ENCODE measurements at regions not wholly inside any gene's neighbourhood (a gene's known extent, or its start where the extent isn't known, plus 50 kb on each side); places are given as distances from the start of the nearest gene placed in this dataset.

DNA sequence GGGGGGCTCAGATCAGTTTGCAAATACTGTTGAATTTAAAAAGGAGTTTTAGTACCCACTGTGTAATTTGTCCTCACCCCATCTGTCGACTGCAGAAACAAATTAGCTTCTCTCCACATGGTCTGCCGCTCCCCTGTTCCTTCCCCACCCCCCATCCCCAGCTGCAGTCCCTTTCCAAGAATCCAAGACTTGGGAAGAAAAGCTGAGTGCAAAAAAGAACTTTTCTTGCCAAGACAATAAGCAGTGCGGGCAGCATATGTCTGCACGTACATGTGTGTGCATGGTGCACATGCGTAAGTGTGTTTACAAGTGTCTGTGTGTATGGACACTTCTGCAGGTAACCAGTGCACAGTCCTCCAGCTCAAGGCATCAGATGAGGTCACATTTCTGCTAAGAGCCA is 125.7 kb upstream of the SMIM23 start:
- DNase-seq: no peak

DNA sequence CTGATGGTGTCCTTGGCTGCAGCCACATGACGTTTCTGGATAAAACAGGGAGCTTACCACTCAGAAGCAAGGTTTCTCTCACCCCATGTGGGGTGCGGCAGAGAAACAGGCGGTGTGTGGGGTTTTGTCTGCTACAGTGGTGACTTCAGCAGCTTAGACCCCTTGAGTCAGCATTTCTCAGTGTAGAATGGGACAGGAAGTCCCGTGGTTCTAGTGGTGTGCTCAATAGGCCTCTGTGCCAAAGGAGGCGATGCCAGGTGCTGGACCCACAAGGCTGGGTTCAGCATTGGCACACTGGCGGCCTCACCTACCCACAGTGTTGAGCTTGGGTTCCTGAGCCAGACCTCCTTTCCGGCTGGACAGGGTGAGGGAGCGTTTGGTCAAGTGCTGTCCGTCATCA is 125.2 kb upstream of the SMIM23 start:
- DNase-seq: no peak

DNA sequence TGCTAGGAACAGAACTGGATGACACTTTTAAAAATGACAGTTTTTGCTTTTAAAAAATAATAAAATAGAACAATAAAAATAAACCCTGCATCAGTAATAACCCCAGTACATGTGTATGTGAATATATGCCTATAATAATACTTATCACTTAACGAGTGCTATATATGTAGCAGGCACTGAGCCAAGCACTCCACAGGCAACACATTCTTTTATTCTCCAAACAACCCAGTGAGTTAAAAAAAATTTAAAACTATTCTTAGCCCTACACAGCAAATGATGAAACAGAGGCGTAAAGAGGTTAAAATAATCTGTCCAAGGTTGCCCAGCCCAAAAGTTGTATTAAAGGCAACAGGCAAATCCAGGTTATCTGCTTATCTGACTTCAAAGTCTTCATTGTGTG is 124.5 kb upstream of the SMIM23 start:
- peak in 1 of 3 experiments; percentile 5 for DNase-seq

DNA sequence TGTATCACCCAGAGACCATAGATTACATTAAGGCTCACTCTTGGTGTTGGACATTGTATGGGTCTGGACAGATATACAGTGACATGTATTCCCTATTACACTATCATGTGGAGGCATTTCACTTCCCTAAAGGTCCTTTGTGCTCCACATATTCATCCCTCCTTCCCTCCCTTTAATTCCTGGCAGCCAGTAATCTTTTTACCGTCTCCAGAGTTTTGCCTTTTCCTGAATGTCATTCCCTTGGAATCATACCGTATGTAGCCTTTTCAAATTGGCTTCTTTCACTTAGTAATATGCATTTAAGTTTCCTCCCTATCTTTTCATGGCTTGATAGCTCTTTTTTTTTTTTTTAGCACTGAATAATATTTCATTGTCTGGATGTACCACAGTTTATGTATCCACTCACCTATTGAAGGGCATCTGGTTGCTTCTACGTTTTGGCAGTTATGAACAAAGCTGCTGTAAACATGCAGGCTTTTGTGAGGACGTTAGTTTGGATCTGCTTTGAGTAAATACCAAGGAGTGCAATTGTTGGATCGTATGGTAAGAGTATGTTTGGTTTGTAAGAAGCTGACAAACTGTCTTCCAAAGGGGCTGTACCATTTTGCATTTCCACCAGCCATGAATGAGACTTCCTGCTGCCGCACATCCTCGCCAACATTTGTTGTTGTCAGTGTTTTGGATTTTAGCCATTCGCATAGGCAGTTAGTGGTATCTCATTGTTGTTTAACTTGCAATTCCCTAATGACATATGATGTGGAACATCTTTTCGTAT is 122.1 kb upstream of the SMIM23 start:
- DNase-seq: no peak

DNA sequence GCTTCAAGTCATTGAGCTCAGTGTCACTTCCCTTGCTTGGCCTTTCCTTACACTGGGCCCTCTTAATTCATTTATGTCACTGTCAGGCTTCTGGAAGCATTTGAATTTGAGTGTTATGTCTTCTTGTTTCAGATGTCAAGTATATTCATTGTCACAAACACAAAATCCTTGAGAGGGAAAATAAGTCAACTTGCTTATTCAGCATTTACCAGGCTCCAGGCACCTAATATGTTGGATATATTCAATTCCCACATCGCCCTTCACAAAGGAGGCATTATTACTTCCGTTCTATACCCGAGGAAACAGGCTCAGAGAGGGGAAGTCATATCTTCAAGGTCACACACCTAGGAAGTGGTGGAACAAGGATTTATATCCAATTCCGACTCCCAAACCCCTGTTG is 121.1 kb upstream of the SMIM23 start:
- DNase-seq: no peak

DNA sequence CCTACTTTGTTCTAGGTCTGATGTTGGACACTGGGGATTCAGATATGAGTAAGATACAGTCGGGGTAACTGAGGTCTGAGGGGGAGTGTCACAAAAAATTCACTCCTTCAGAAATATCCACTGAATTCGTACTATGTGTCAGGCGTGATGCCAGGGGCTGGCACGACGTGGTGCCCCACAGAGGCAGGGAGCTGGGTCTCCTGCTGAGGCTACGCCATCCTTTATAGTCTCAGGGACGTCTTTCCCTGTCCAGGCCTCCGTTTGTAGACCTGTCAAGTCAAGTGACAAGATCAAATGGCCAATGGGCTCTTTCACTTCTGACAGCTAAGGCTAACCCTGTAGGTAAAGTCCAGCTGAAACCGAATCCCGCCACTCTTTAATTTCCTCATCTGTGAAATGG is 118.8 kb upstream of the SMIM23 start:
- DNase-seq: no peak

DNA sequence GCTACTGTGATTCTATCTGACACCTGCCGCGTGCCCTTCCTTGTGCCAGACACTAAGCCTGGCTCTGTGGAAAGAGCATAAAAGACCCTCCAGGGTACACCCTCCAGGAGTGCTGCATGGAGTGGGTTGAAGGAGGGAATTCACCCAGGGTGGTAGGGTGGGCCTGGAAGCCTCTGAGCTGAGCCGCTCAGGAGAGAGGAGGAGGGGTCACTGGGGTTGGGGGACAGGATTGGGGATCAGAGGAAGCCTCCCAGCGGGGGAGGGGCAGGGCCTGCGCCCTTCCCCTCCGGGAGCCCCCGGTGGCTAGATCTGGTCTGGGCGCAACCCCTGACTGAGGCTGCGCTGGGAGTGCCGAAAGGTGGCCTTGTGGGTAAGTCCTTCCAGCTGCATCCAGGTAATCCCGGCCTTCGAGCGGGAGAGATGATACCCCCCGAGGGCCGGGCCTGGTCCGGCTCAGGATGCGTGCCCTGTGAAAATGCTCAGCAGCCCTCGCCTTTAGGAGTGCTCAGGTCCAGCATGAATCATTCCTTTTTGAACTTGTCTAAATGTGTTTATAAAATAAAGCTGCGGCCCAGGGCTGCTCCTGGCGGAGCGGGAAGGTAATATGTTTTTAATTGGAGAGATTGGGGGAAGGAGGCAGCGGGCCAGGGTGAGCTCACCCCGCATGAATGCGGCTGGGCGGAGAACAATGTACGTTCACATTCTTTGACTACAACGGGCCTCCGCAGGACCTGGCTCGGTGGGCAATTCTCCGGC is 118.1 kb upstream of the SMIM23 start:
- no peak for DNase-seq

DNA sequence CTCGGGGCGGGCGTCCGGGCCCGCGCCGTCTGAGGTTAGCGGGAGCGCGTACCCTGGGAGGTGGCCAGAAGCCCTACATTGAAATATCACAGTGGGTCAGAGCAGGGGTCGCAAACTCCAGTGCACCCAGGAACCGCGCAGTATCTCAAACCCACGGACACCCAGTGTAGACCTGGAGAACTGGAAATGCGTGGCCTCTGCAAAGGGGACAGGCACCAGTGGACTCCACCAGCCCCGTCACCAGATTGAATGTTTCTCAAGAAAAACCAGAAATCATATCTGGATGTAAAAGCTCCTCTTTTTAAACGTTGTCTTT is 117.6 kb upstream of the SMIM23 start:
- no peak for DNase-seq

DNA sequence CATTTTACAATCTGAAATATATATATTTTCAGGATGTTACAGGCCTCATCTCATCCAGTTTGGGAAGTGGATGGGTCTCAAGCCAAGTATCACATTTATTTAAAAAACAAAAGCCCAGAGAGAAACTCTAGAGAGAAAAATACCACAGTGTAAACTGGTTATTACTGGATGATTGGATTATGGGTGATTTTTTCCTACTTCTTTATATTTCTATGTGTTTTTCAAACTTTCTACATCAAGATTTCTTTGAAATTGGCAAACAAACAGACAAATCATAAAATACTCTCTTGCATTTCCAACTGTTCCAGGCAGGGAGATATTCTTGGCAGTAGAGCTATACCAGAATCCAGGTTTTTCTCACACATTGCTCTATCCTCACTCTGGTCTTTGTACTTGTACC is 116.0 kb upstream of the SMIM23 start:
- no peak for DNase-seq

DNA sequence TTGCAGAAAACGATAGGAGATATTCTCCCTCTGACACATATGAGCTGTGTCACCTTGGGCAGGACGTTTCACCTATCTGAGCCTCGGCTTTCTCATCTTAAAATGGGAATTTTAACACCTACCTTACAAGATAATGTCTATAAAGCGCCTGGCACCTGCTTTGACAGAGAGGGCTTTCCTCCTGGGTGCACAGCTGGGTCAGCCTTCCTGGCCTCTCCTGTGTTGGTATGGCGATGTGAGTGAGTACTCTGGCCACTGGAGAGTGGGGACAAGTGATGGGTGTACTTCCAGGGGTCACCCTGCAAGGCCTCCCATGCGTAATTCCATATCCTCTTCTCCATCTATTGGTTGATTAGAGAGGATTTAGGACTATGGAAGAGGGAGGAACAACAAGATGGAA is 113.1 kb upstream of the SMIM23 start:
- DNase-seq: no peak

DNA sequence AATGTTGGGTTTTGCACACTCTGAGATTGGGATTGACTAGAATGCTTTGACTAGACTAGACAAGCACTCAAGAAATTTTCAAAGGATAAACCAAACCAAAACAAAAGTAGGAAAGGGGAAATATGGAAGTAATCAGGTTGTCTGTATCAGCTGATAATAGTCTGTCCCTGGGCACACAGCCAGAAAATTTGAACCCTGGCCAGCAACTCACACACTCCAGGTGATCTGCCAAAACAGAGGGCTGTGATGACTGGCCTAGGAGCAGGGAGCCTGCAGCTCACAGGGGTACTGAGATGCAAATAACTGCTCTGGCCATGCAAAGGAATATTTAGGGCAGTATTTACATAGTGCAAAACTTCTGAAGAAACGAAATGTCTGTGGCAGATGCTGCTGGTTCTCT is 112.3 kb upstream of the SMIM23 start:
- DNase-seq: peak in 1 of 3 experiments; percentile 0

DNA sequence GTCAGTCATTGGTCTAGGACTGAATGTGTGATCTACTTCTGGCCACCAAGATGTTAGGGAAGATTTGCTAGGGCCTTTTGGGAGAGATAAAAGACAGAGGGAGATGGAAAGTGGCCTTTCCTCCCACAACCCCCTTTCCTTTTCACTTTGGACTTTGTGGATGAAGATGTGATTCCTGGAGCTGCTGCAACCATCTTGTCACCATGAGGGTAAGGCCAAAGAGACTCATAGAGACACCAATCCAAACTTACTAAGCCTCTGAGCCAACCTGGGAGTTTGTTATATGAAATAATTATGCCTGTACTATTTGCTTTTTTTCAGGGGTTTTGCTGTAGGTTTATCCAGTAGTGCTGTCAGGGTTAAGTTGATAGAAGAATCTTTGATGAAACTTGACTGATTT is 111.8 kb upstream of the SMIM23 start:
- no peak for DNase-seq

DNA sequence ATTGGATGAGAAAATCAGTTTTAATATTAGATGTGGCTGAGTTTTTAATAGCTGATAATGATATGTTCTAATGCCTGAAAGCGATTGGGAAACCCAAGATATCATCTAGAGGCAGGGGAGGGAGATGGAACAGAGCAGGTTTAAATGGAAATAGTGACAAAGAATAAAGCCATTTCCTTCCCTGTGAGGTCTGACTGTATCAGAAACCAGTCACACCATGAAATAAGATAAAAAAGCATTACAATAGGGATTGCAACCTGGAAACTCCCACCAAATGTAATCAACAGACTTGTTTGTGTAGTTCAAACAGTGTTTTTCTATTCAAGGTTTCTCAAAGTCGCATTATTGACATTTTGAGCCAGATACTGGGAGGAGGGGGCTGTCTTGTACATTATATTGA is 110.1 kb upstream of the SMIM23 start:
- no peak for DNase-seq

DNA sequence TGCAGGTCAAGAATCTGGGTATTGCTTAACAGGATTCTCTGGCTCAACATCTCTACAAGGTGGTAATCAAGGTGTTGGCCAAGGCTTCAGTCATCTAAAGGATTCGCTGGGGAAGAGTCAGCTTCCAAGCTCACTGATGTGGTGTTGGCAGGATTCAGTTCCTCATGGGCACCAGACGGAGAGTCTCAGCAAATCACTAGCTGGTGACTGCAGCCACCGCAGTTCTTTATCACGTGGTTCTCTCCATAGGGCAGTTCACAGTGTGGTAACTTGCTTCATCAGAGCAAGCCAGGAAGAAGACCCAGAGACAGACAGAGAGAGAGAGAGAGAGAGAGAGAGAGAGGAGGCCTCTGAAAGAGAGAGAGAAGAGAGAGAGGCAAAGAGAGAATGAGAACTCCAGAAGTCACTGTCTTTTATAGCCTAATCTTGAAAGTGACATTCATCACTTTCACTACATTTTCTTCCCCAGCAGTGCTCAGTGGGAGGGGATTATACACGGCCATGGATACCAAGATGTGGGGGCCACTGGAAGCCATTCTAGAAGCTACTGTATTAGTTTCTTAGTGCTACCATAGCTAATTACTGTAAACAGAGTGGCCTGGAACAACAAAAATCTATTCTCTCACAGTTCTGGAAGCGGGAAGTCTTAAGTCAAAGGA is 109.2 kb upstream of the SMIM23 start:
- DNase-seq: no peak

DNA sequence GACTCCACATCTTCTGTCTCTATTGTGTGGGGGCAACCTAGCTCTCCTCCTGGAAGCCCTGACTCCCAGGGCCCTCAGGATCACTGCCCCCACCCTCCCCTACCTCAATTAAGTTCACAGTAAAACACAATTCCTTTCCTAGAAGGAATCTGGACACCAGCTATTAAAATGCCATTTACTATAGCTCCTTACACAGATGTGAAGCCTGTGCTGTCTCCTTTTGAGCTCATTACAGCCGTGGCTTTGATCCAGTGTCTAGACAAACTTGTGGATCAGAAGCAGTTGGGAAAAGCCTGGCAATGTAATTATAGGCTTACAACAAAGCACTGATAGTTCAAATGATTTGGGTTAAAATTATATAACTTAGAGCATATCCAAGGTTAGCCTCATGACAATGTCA is 107.0 kb upstream of the SMIM23 start:
- no peak for DNase-seq

DNA sequence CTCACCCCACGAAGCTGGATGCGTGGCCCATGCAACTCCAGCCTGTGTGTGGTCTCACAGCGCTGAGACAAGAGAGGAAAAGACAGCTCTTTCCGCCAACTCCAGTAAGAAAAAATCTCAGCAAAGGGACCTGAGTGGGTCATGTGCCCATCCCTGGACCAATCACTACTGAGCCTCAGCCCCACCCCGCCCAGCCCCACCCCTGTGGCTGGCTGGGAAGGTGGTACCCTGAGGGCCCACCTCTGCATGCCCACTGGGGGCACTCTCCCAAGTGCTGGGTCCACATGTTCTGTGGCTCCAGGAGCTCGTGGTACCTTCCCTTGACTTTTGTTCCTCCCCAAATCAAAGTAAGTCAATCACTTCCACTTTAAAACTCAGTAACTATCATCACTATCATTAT is 105.1 kb upstream of the SMIM23 start:
- DNase-seq: no peak

DNA sequence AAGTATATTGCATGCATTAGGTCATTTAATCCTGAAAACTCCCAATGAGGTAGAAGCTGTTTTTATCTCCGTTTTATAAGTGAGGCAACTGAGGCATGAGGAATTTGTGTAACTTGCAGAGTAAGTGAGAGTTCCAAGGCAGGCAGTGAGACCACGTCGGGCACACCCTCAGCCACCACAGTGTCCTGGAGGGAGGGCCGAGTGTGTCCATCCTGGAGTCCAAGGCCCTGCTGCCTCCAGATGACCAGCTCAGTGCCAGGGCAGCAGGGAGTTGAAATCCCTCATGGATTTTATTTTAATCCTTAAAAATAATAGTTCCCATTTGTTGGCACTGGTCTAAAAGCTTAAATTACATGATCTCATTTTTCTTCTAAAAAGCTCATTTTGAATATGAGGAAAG is 104.6 kb upstream of the SMIM23 start:
- DNase-seq: no peak

DNA sequence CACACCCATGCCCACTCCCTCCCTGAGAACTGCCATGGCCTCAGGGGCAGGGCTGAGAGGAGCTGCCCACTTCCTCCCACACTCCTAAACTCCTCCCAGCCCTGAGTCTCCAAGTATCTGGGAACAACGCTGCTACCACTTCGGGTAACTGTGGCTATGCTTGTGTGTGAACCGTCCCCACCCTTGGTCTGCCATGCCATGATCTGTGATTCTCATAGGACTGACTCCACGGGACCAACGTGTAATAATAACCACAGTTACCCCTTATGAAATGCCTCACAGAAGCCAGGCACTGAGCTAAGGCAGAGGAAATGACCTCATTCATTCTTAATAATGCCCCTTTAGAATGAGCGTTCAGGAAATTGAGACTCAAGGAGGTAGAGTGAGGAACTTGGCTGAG is 103.9 kb upstream of the SMIM23 start:
- DNase-seq: no peak

DNA sequence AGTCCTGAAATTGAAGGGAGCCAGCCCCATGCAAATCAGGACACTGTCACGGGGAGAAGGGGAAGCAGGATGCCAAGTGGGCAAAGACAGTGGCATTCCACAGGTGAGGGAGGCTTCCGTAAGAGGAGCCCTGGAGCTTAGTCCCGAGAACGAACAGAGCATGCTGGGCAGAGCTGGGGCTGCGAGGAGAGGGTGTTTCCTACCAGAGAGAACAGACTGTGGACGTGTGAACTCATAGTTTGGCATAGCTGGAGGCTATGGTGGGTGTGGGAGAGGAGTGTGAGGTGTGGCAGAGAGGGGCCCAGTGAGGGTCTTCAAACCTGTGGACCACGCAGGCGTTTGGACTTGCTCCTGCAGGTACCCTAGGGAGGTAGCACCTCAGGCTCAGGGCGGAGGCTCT is 102.8 kb upstream of the SMIM23 start:
- DNase-seq: no peak

DNA sequence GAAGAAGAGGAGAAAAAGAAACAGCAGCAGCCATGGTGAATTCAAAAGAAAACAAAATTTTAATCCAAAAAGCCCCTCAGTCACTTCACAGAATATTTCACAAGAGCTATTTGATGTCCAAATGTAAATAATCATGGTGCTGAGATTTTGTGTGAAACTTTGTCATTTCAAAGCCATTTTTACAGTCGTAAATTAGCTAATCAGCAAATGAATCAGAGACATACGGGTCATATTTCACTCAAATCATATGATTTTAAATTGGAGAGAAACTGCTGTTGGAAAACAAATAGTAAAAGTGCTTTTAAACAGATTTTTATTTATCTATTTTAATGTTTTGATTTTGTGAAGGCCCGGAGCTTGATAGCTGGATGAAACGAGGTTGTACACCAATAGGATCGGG is 101.4 kb upstream of the SMIM23 start:
- no peak for DNase-seq

DNA sequence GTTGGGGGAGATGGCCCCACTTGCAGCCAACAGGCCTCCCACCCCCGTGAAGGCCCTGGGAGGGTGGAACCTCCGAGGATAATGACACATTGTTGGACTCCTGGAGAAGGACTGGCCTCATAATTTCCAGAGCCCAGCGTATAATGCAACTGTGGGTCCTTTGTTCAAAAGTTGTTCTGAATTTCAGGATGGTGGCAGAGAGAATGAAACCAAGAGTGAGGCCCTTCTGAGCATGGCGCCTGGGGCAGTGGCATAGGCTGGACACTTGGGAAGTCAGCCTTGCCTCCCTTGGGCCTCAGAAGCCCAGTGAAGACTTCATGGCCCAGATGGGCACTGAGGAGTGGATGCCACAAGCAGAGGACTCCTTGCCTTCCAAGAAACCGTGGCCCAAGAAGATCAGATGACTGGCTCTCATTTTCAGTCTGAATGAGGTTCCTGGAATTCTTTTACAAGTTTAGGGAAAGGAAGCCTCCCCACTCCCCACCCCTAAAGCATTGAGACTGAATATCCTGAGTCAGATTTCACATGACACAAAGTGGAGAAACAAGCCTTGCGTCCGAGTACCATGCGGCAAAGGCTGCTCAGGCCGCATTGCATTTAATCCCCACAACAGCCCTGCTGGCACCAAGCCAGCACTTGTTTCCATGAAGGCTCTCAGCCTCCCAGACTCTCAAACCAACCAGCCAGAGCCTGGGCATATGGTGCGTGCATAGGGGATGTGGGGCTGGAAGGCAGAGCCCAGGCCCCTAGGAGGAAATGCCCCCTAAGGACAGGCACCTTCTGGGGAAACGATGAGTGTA is 96.7 kb upstream of the SMIM23 start:
- DNase-seq: no peak

DNA sequence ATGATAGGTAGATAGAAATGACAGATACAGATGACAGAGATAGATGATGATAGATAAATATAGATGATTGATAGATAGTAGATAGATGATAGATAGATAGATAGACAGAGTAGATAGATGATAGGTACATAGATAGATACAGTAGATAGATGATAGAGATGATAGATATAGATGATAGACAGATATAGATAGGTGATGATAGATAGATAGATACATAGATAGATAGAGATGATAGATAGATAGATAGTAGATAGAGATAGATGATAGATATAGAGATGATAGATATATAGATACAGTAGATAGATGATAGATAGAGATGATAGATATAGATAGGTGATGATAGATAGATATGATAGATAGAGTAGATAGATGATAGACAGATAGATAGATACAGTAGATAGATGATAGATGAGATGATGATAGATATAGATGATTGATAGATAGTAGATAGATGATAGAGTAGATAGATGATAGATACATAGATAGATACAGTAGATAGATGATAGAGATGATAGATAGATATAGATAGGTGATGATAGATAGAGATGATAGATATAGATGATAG is 95.7 kb upstream of the SMIM23 start:
- DNase-seq: no peak

DNA sequence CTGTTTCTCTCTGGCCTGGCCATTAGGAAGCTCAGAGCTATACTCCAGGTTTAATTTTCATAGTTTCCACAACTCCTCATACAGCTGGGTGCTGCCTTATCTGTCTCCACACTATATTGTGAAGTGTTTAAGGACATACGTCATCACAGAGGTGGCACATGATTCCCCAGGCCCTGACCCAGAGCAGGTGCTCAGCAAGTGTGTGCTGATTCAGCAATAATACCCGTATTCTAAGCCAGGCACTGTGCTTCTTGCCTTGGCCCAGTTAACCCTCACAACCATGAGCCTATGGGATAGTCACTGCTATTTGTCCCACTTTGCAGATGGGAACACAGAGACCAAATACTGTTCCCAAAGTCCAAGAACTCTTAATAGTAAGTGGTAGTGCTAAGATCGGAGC is 93.5 kb upstream of the SMIM23 start:
- DNase-seq: no peak
